Testis (tissue), 2 donors: ENCODE measurements at regions not wholly inside any gene's neighbourhood (a gene's known extent, or its start where the extent isn't known, plus 50 kb on each side); places are given as distances from the start of the nearest gene placed in this dataset.

Experiments
- DNase-seq: peaks from one replicate; pipeline ENCODE4 v3.0.0-alpha.2; 2019
- H3K27ac ChIP-seq, 2 donors: fragments of 200-600 bp; sonication (generic); one replicate each; pipeline ENCODE4 v1.5.1; 2019
- H3K27me3 ChIP-seq: fragments of 200-600 bp; sonication (generic); one replicate; pipeline ENCODE4 v1.5.1; 2019
- H3K36me3 ChIP-seq: fragments of 200-600 bp; sonication (generic); one replicate; pipeline ENCODE4 v1.5.1; 2017; ENCODE audit warnings: low read depth; ENCODE audit errors: missing control alignments
- H3K4me1 ChIP-seq: fragments of 200-600 bp; sonication (generic); one replicate; pipeline ENCODE4 v1.5.1; 2019
- H3K4me3 ChIP-seq, 2 donors: fragments of 200-600 bp; sonication (generic); one replicate each; pipeline ENCODE4 v1.5.1; 2017 to 2019
- H3K9me3 ChIP-seq: fragments of 200-600 bp; sonication (generic); one replicate; pipeline ENCODE4 v1.5.1; 2017
- CTCF ChIP-seq, 3 experiments: fragments of 450-650 bp in 2 of 3; fragments of 200-600 bp in 1 of 3; sonication (generic) in 1 of 3; IDR thresholded peaks; one replicate each; pipeline ENCODE4 v1.5.1; 2016 to 2019; ENCODE audit warnings: antibody characterized with exemption in 3 of 3, mild to moderate bottlenecking in 2 of 3, moderate library complexity in 1 of 3
- POLR2A ChIP-seq: fragments of 450-650 bp; IDR thresholded peaks from one replicate; pipeline ENCODE4 v1.6.1; 2017; ENCODE audit warnings: antibody characterized with exemption, mild to moderate bottlenecking, moderate library complexity
- WGBS, 2 donors: methylation state at CpG; one replicate each; pipeline ENCODE4 v1.1.5; 2018; 5-methylcytosine and 5-hydroxymethylcytosine counted together
- intact Hi-C: fragments of 100-400 bp; cut with DNase I; formaldehyde crosslinking; loops from one replicate; pipeline ENCODE4 v1.15.1; 2023; ENCODE audit warnings: low total_unique reads

- H3K27me3 ChIP-seq: no peaks in the 10 kb centered on the region
These were observed 93.6 kb downstream of the ATXN3L start for GRCh38 chrX:13226214-13226613.

GRCh38 chrX:13223868-13224567, 95.8 kb downstream of the ATXN3L start:
- TF ChIP-seq CTCF (IDR thresholded peaks at IDR 0.05) (no peak), POLR2A (no peak)
- Histone ChIP-seq H3K4me3 (no peak overlapping the region), H3K36me3 (no peaks in the 10 kb centered on the region), H3K9me3 (no peaks in the 10 kb centered on the region), H3K27me3 (no peaks in the 10 kb centered on the region), H3K27ac (no peak overlapping the region), H3K4me1 (no peaks in the 10 kb centered on the region)
- WGBS, 2 donors: 69% methylated on average over 2 of the region's 2 CpGs
- no peak for DNase-seq
- intact Hi-C loops: no loop called here

More at GRCh38 chrX:13226214-13226613, 93.6 kb downstream of the ATXN3L start:
- Histone ChIP-seq H3K4me1 (no peaks in the 10 kb centered on the region), H3K4me3 (no peak overlapping the region), H3K27ac (no peak overlapping the region), H3K9me3 (no peaks in the 10 kb centered on the region), H3K36me3 (no peaks in the 10 kb centered on the region)
- TF ChIP-seq POLR2A: no peak
- no peak for TF ChIP-seq CTCF (IDR thresholded peaks at IDR 0.05)
- DNase-seq: no peak
- intact Hi-C loops: no loop called here

GRCh38 chrX:13220916-13221315, 98.9 kb downstream of the ATXN3L start:
- H3K27me3 ChIP-seq: no peaks in the 10 kb centered on the region
- no peaks in the 10 kb centered on the region for H3K36me3 ChIP-seq
- H3K4me1 ChIP-seq: no peaks in the 10 kb centered on the region
- no peaks in the 10 kb centered on the region for H3K9me3 ChIP-seq
- intact Hi-C loops: no loop called here
- no peak overlapping the region for H3K4me3 ChIP-seq
- TF ChIP-seq CTCF (IDR thresholded peaks at IDR 0.05): no peak
- TF ChIP-seq POLR2A: no peak
- no peak overlapping the region for H3K27ac ChIP-seq
- DNase-seq: no peak
- WGBS, 2 donors: 61 to 75% methylated on average over 3 to 4 of the region's 4 CpGs

- no peak overlapping the region for H3K27ac ChIP-seq
- no peaks in the 10 kb centered on the region for H3K4me1 ChIP-seq
- H3K27me3 ChIP-seq: no peaks in the 10 kb centered on the region
- TF ChIP-seq CTCF (IDR thresholded peaks at IDR 0.05): no peak
- TF ChIP-seq POLR2A: no peak
- H3K9me3 ChIP-seq: no peaks in the 10 kb centered on the region
- intact Hi-C loops: no loop called here
- no peak for DNase-seq
- no peak overlapping the region for H3K4me3 ChIP-seq
- no peaks in the 10 kb centered on the region for H3K36me3 ChIP-seq
- 74 to 75% methylated on average over 2 of the region's 2 CpGs for WGBS, 2 donors
These were observed 99.7 kb downstream of the ATXN3L start for GRCh38 chrX:13219991-13220764.

- no peaks in the 10 kb centered on the region for H3K4me1 ChIP-seq
- no peaks in the 10 kb centered on the region for H3K27me3 ChIP-seq
- H3K36me3 ChIP-seq: no peaks in the 10 kb centered on the region
- intact Hi-C loops: no loop called here
- H3K9me3 ChIP-seq: no peaks in the 10 kb centered on the region
- H3K4me3 ChIP-seq: no peak overlapping the region
- WGBS, 2 donors: 93 to 95% methylated on average over 3 of the region's 3 CpGs
- H3K27ac ChIP-seq: no peak overlapping the region
- DNase-seq: no peak
- TF ChIP-seq POLR2A (no peak), CTCF (IDR thresholded peaks at IDR 0.05) (no peak)
These were observed 101.1 kb downstream of the ATXN3L start for GRCh38 chrX:13218758-13219157.
